Fibroblast of pulmonary artery (primary cell): ENCODE measurements at regions not wholly inside any gene's neighbourhood (a gene's known extent, or its start where the extent isn't known, plus 50 kb on each side); places are given as distances from the start of the nearest gene placed in this dataset.

Experiments
- DNase-seq: peaks from one replicate; pipeline ENCODE4 v3.0.0-alpha.2; 2010; ENCODE audit warnings: low read depth
- H3K4me3 ChIP-seq: replicated peaks from 2 replicates; pipeline ENCODE4 v1.5.1; 2011; ENCODE audit warnings: low read depth, mild to moderate bottlenecking, control low read depth, low read length, moderate library complexity
- TF ChIP-seq, protein P1 (sequence below): IDR thresholded peaks from 2 replicates; pipeline ENCODE4 v1.5.1; 2011; ENCODE audit warnings: mild to moderate bottlenecking, control low read depth, low read length, inconsistent platforms; ENCODE audit errors: missing control alignments

DNA sequence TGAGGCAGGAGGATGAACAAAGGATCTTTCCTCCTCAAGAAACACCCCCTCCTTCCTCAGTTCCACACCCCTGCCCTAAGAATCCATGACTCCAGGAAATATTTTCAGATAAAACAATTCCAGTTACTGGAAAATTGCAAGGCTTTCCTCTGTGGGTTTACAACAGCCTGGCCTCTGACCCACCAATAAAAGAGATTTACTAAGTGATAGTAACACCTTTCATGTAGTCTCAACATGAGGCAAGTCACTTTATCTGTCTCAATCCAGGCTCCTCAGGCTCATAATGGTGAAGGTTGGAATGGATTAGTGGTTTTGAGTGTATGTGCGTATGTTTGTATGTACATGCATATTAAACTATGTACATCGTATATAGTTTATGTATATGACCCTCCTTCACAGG is 71.4 kb upstream of the PPP2R5A start:
- no peak overlapping the region for H3K4me3 ChIP-seq
- TF ChIP-seq, protein P1, sequence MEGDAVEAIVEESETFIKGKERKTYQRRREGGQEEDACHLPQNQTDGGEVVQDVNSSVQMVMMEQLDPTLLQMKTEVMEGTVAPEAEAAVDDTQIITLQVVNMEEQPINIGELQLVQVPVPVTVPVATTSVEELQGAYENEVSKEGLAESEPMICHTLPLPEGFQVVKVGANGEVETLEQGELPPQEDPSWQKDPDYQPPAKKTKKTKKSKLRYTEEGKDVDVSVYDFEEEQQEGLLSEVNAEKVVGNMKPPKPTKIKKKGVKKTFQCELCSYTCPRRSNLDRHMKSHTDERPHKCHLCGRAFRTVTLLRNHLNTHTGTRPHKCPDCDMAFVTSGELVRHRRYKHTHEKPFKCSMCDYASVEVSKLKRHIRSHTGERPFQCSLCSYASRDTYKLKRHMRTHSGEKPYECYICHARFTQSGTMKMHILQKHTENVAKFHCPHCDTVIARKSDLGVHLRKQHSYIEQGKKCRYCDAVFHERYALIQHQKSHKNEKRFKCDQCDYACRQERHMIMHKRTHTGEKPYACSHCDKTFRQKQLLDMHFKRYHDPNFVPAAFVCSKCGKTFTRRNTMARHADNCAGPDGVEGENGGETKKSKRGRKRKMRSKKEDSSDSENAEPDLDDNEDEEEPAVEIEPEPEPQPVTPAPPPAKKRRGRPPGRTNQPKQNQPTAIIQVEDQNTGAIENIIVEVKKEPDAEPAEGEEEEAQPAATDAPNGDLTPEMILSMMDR, result no peak
- DNase-seq, result no peak

DNA sequence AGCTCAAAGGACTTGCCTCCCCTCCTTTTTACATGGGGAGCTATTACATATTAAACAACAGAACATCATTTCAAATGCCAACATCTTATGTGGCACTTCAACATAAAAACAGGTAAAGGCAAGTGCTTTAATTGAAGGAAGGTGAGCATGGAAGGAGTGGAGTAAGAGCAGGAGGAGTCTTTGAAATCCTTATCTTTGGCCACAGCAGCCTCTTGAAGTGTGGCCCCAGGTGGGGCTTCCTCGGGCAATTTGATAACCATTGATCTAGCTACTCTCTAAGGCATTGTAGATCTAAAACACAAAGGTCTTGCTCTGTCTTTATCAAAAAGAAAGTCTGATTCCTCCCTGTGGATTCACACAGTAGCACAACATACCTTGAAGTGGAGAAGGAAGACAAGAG is 70.9 kb upstream of the PPP2R5A start:
- DNase-seq, result no peak

DNA sequence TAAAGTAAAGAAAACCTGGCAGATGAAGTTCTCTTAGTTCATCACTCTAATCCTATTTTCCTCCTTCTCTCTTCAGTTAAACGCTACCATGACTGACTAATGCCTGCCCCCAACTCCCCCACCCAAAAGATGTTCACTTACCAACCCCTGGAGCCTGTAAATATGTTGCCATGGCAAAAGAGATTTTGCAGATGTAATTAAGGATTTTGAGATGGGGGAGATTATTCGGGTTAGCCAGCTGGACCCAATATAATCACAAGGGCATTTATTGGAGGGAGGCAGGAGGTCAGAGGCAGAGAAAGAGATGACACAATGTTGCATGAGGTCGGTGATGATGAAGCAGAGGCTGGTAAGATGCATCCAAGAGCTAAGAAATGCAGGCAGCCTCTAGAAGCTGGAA is 69.3 kb upstream of the PPP2R5A start:
- DNase-seq, result no peak
- no peak overlapping the region for H3K4me3 ChIP-seq
- TF ChIP-seq, protein P1, result no peak

More for the DNA sequence above, 70.9 kb upstream of the PPP2R5A start:
- TF ChIP-seq, protein P1, result no peak
- H3K4me3 ChIP-seq, result no peak overlapping the region

DNA sequence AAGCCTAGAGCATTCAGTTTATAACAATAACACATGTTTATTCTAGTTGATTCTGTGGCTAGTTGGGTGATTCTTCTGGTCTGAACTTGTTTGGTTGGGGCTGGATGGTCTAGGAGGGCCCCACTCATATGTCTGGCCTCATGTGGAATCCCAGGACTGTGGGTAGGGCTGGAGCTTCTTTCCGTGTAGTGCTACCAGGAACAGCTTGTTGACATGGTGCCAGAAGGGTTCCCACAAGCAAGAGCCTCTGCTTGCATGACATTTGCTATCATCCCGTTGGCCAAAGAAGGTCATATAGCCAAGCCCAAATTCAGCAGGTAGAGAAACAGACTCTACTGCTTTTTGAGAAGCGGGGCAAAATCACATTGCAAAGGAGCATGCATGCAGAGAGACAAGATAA is 67.6 kb upstream of the PPP2R5A start:
- DNase-seq, result no peak
- TF ChIP-seq, protein P1, result no peak
- H3K4me3 ChIP-seq, result no peak overlapping the region

DNA sequence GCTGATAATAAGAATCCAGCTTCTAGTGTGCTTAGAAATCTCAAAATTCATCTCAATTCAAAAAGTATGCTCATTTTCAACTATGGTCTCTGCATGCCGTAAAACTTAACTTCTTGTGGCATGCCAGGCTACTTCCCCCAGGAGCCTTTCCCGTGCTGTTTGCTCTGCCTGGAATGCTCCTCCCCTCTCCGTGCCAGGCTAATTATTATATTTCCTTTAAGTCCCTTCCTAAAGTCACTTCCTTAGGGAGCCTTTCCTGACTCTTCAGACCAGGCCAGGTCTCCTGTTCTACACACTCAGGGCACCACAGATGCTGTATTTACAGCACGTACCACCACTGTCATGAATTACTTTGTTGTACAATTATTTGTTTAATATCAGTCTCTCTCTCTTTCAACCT is 67.1 kb upstream of the PPP2R5A start:
- no peak for DNase-seq
- TF ChIP-seq, protein P1, result no peak
- H3K4me3 ChIP-seq, result no peak overlapping the region

DNA sequence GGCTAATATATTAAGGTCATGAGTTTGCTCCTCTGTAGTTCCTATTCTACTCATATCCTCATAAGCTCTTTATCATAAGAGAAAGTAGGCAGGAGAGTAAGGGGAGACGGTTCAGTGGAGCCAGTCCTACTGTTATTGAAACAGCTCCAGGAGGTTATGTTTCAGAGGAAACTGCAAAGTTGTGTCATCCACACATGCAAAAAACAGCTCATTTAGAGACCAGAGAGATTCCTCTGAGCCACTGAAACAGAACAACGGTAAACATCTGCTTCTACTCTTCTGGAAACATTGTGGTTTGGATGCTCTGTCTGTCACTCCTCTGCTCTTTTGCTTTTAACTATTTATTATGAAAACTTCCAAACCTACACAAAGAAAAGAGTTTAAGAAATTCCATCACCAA is 66.3 kb upstream of the PPP2R5A start:
- no peak overlapping the region for H3K4me3 ChIP-seq
- DNase-seq, result peak; percentile 54
- TF ChIP-seq, protein P1, result no peak

DNA sequence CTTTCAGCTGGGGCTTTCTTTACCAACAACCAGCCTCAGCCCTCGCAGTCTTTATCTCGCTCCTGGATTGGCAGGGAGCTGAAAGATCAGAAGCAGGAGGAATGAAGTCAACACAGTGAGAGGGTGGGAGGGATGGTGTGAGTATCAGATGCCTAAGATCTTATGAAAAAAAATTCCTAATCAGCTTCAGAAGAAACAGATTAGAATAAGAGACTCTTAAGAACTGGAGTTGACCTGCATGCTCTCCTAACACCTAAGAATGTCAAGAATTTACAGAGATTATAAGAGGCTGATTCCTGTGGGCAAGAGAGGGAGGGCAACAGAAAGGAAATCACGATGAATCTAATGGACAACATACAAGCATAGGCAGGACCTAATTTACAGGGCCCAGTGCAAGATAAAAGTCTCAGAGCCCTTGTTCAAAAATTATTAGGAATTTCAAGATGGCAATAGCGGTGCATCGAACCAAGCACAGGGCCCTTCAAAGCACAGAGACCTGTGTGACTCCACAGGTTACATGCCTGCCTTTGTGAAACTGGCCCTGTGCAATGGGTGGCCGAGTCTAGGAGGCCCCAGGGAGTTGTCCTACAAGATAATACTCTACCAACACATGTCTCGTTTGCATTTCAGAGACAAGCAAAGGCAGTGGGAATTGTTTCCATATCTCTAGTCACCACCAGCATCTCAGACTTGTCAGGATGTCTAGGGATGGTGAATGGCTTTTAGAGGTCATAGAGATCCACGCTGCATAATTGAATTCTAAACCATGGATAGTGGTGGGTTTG is 65.3 kb upstream of the PPP2R5A start:
- TF ChIP-seq, protein P1, result no peak
- DNase-seq, result no peak
- no peak overlapping the region for H3K4me3 ChIP-seq
